B cell (primary cell): ENCODE measurements at regions not wholly inside any gene's neighbourhood (a gene's known extent, or its start where the extent isn't known, plus 50 kb on each side); places are given as distances from the start of the nearest gene placed in this dataset.

Source experiments
- ATAC-seq: fragments of 200-7000 bp; cut with Tn5 transposase; one replicate; pipeline ENCODE4 v1.10.0; 2021; ENCODE audit warnings: low read depth, mild to moderate bottlenecking, moderate number of reproducible peaks, moderate library complexity
- CTCF ChIA-PET: fragments of 350-600 bp; sonication (Branson Sonifier 250); formaldehyde crosslinking; loops from one replicate; lab custom pipeline; 2021; ENCODE audit warnings: antibody characterized with exemption, inconsistent platforms; lab: Charles Lee
- POLR2A ChIA-PET: fragments of 350-600 bp; sonication (Branson Sonifier 250); formaldehyde crosslinking; loops from one replicate; lab custom pipeline; 2021; ENCODE audit warnings: antibody characterized with exemption; lab: Charles Lee
- DNase-seq: peaks from one replicate; pipeline ENCODE4 v3.0.0; 2013
- H2AFZ ChIP-seq: 2 replicates; pipeline ENCODE4 v1.6.1; 2012; ENCODE audit warnings: mild to moderate bottlenecking, low read depth, low read length; ENCODE audit not compliant: insufficient read depth, poor library complexity, severe bottlenecking
- H3K27ac ChIP-seq, 2 donors: 1 replicate in 1 of 2; 2 replicates in 1 of 2; pipeline ENCODE4 v1.5.1; 2012 to 2013; ENCODE audit warnings: low read length in 2 of 2, mild to moderate bottlenecking in 2 of 2, moderate library complexity in 1 of 2
- H3K27me3 ChIP-seq, 4 experiments: fragments of 200-600 bp in 1 of 4; sonication (generic) in 1 of 4; replicated peaks in 1 of 4; 1 replicate in 2 of 4; 2 replicates in 2 of 4; pipeline versions ENCODE4 v1.6.1 to v1.7.0; 2013 to 2016; ENCODE audit warnings: low read length in 3 of 4, mild to moderate bottlenecking in 2 of 4, mixed read lengths in 1 of 4, moderate library complexity in 1 of 4; ENCODE audit not compliant: insufficient read depth in 4 of 4, control insufficient read depth in 3 of 4; ENCODE audit errors: control extremely low read depth in 1 of 4
- H3K36me3 ChIP-seq, 2 experiments: replicated peaks in 1 of 2; 1 replicate in 1 of 2; 2 replicates in 1 of 2; pipeline versions ENCODE4 v1.6.1 to v1.7.1; 2013; ENCODE audit warnings: low read length in 1 of 2; ENCODE audit not compliant: insufficient read depth in 2 of 2, control insufficient read depth in 1 of 2; ENCODE audit errors: control extremely low read depth in 1 of 2, extremely low read depth in 1 of 2
- H3K4me1 ChIP-seq, 2 donors: fragments of 200-600 bp in 1 of 2; sonication (generic) in 1 of 2; 1 replicate in 1 of 2; 2 replicates in 1 of 2; pipeline versions ENCODE4 v1.5.1 to v1.6.1; 2013 to 2017; ENCODE audit warnings: low read length in 2 of 2; ENCODE audit not compliant: control insufficient read depth in 2 of 2, insufficient read depth in 2 of 2
- H3K4me2 ChIP-seq: replicated peaks from 2 replicates; pipeline ENCODE3; 2012; ENCODE audit warnings: mild to moderate bottlenecking, low read depth, low read length; ENCODE audit not compliant: poor library complexity, severe bottlenecking
- H3K4me3 ChIP-seq, 5 experiments: fragments of 200-600 bp in 1 of 5; sonication (generic) in 1 of 5; 1 replicate in 3 of 5; 2 replicates in 2 of 5; pipeline versions ENCODE4 v1.5.1 to v1.7.0; 2011 to 2016; ENCODE audit warnings: low read length in 4 of 5, mild to moderate bottlenecking in 4 of 5, low read depth in 2 of 5, control low read depth in 1 of 5, moderate library complexity in 1 of 5; ENCODE audit not compliant: insufficient read depth in 1 of 5; ENCODE audit errors: control extremely low read depth in 1 of 5, extremely low read depth in 1 of 5
- H3K79me2 ChIP-seq: fragments of 200-600 bp; sonication (generic); one replicate; pipeline ENCODE4 v1.6.0; 2016; ENCODE audit warnings: low read length; ENCODE audit not compliant: control insufficient read depth, insufficient read depth
- H3K9ac ChIP-seq: fragments of 200-600 bp; sonication (generic); 2 replicates; pipeline ENCODE4 v1.6.1; 2017; ENCODE audit warnings: mild to moderate bottlenecking, low read length, moderate library complexity
- H3K9me3 ChIP-seq, 3 donors: one replicate each; pipeline versions ENCODE4 v1.6.1 to v1.7.1; 2013; ENCODE audit warnings: low read length in 2 of 3; ENCODE audit not compliant: control insufficient read depth in 2 of 3, insufficient read depth in 1 of 3; ENCODE audit errors: control extremely low read depth in 1 of 3
- H4K20me1 ChIP-seq: 2 replicates; pipeline ENCODE4 v1.6.0; 2012; ENCODE audit warnings: mild to moderate bottlenecking, low read length; ENCODE audit not compliant: insufficient read depth, control insufficient read depth, poor library complexity, severe bottlenecking
- H3K27ac Mint-ChIP-seq: one replicate; pipeline ENCODE4 v1.8.0; 2021; ENCODE audit warnings: mixed read lengths
- H3K27me3 Mint-ChIP-seq: one replicate; pipeline ENCODE4 v1.8.0; 2021; ENCODE audit warnings: mixed read lengths
- H3K4me1 Mint-ChIP-seq: one replicate; pipeline ENCODE4 v1.8.0; 2021; ENCODE audit warnings: mixed read lengths
- H3K4me3 Mint-ChIP-seq: one replicate; pipeline ENCODE4 v1.8.0; 2021; ENCODE audit warnings: mixed read lengths
- H3K9me3 Mint-ChIP-seq: one replicate; pipeline ENCODE4 v1.8.0; 2022; ENCODE audit warnings: mixed read lengths; ENCODE audit not compliant: insufficient read depth
- CTCF ChIP-seq: fragments of 200-600 bp; IDR thresholded peaks from one replicate; pipeline ENCODE4 v1.8.0; 2022; ENCODE audit warnings: antibody characterized with exemption, mild to moderate bottlenecking
- EZH2 ChIP-seq: IDR thresholded peaks from 2 replicates; pipeline ENCODE4 v1.6.1; 2012; ENCODE audit warnings: borderline replicate concordance, low read depth, mild to moderate bottlenecking, moderate library complexity, low read length; ENCODE audit not compliant: insufficient read depth, poor library complexity, severe bottlenecking
- WGBS: methylation state at CpG from one replicate; pipeline ENCODE4 v1.1.5; 2013; ENCODE audit warnings: missing lambda C conversion rate; ENCODE audit not compliant: insufficient coverage; 5-methylcytosine and 5-hydroxymethylcytosine counted together
- intact Hi-C: fragments of 100-400 bp; cut with micrococcal nuclease; formaldehyde crosslinking; loops from one replicate; pipeline ENCODE4 v1.10.0; 2022

GRCh38 chr10:21057989-21058388 lies 160.9 kb upstream of the NEBL start:
- Mint-ChIP-seq H3K27ac (no peak overlapping the region), H3K27me3 (peaks cover under 1% of the 10 kb centered on the region), H3K4me1 (no peaks in the 10 kb centered on the region), H3K9me3 (peaks cover 3% of the 10 kb centered on the region), H3K4me3 (no peak overlapping the region)
- TF ChIP-seq EZH2 (no peak), CTCF (no peak)
- Histone ChIP-seq H3K9me3 (peaks cover 0 to 7% (median 7%) of the 10 kb centered on the region in 3 donors), H3K79me2 (no peaks in the 10 kb centered on the region), H3K4me1 (no peaks in the 10 kb centered on the region), H4K20me1 (no peaks in the 10 kb centered on the region), H3K4me2 (no peak overlapping the region), H3K9ac (no peak overlapping the region), H3K27ac (no peak overlapping the region), H3K36me3 (no peaks in the 10 kb centered on the region), H3K4me3 (no peak overlapping the region), H2AFZ (no peak overlapping the region), H3K27me3 (no peaks in the 10 kb centered on the region)
- intact Hi-C loops, result no loop called here
- ChIA-PET CTCF (no interaction called here), POLR2A (no interaction called here)
- DNase-seq, result no peak
- ATAC-seq, result no peak

- no CpG with 5 or more reads among the region's 8 CpGs for WGBS
Measured at GRCh38 chr10:21057436-21057835, 160.3 kb upstream of the NEBL start.

More at GRCh38 chr10:21057436-21057835, 160.3 kb upstream of the NEBL start:
- Histone ChIP-seq H3K4me2 (no peak overlapping the region), H3K9me3 (peaks cover 0 to 7% (median 7%) of the 10 kb centered on the region in 3 donors), H3K79me2 (no peaks in the 10 kb centered on the region), H3K36me3 (no peaks in the 10 kb centered on the region), H4K20me1 (no peaks in the 10 kb centered on the region), H3K4me1 (no peaks in the 10 kb centered on the region), H3K4me3 (no peak overlapping the region), H2AFZ (no peak overlapping the region), H3K27ac (no peak overlapping the region), H3K27me3 (no peaks in the 10 kb centered on the region), H3K9ac (no peak overlapping the region)
- Mint-ChIP-seq H3K4me1 (no peaks in the 10 kb centered on the region), H3K27me3 (no peaks in the 10 kb centered on the region), H3K9me3 (peaks cover 3% of the 10 kb centered on the region), H3K27ac (no peak overlapping the region), H3K4me3 (no peak overlapping the region)
- no peak for DNase-seq
- CTCF ChIA-PET, result no interaction called here
- intact Hi-C loops, result no loop called here
- ATAC-seq, result no peak
- POLR2A ChIA-PET, result no interaction called here
- no peak for TF ChIP-seq EZH2
- no peak for TF ChIP-seq CTCF
